Caco-2 (cell line): ENCODE measurements at regions not wholly inside any gene's neighbourhood (a gene's known extent, or its start where the extent isn't known, plus 50 kb on each side); places are given as distances from the start of the nearest gene placed in this dataset.

Source experiments
- BruUV-seq: library from RNA; stranded (reverse); fragments of 400-500 nt; replicated peaks from 2 replicates; lab custom pipeline; 2021; lab: Mats Ljungman, UMichigan
- CTCF ChIA-PET: fragments of 300-600 bp; sonication (Branson Sonifier 250); formaldehyde crosslinking; loops from one replicate; lab custom pipeline; 2022; ENCODE audit warnings: antibody characterized with exemption; lab: Charles Lee
- POLR2A ChIA-PET: fragments of 300-600 bp; sonication (Branson Sonifier 250); formaldehyde crosslinking; loops from one replicate; lab custom pipeline; 2022; ENCODE audit warnings: antibody characterized with exemption; lab: Charles Lee
- DNase-seq, 2 experiments: peaks; one replicate each; pipeline versions ENCODE4 v3.0.0 to v3.0.0-alpha.2; 2020 to 2022
- H3K27me3 ChIP-seq: replicated peaks from 2 replicates; pipeline ENCODE4 v1.6.0; 2011; ENCODE audit warnings: low read length; ENCODE audit not compliant: control insufficient read depth, insufficient read depth
- H3K36me3 ChIP-seq: 2 replicates; pipeline ENCODE4 v1.5.1; 2011; ENCODE audit warnings: low read length; ENCODE audit not compliant: control insufficient read depth, insufficient read depth
- H3K4me1 ChIP-seq: fragments of 250-450 bp; sonication (Bioruptor Pico); 2 replicates; pipeline ENCODE4 v1.5.1; 2020; ENCODE audit warnings: mild to moderate bottlenecking
- H3K4me3 ChIP-seq: 2 replicates; pipeline ENCODE4 v1.5.1; 2011; ENCODE audit warnings: low read depth, mild to moderate bottlenecking, control low read depth, low read length
- H3K9me3 ChIP-seq: fragments of 250-450 bp; sonication (Bioruptor Pico); 2 replicates; pipeline ENCODE4 v1.5.1; 2020; ENCODE audit warnings: mild to moderate bottlenecking, moderate library complexity
- H3K27ac Mint-ChIP-seq: one replicate; pipeline ENCODE4 v1.8.0; 2022; ENCODE audit warnings: mixed read lengths; ENCODE audit not compliant: unreplicated experiment
- H3K27me3 Mint-ChIP-seq: one replicate; pipeline ENCODE4 v1.8.0; 2022; ENCODE audit warnings: mixed read lengths; ENCODE audit not compliant: insufficient read depth, unreplicated experiment
- H3K36me3 Mint-ChIP-seq: one replicate; pipeline ENCODE4 v1.8.0; 2022; ENCODE audit warnings: mild to moderate bottlenecking, mixed read lengths; ENCODE audit not compliant: insufficient read depth, unreplicated experiment
- H3K4me1 Mint-ChIP-seq: one replicate; pipeline ENCODE4 v1.8.0; 2022; ENCODE audit warnings: low read depth, mixed read lengths; ENCODE audit not compliant: unreplicated experiment
- H3K4me3 Mint-ChIP-seq: one replicate; pipeline ENCODE4 v1.8.0; 2022; ENCODE audit warnings: mild to moderate bottlenecking, moderate library complexity, mixed read lengths; ENCODE audit not compliant: unreplicated experiment
- H3K9me3 Mint-ChIP-seq: one replicate; pipeline ENCODE4 v1.8.0; 2022; ENCODE audit warnings: mixed read lengths; ENCODE audit not compliant: unreplicated experiment
- CTCF ChIP-seq, 2 experiments: fragments of 200-600 bp in 1 of 2; IDR thresholded peaks; 1 replicate in 1 of 2; 2 replicates in 1 of 2; pipeline versions ENCODE4 v1.5.1 to v1.8.0; 2011 to 2022; ENCODE audit warnings: antibody characterized with exemption in 1 of 2, control low read depth in 1 of 2, inconsistent platforms in 1 of 2, low read depth in 1 of 2, low read length in 1 of 2, mild to moderate bottlenecking in 1 of 2, moderate library complexity in 1 of 2; ENCODE audit not compliant: insufficient read depth in 1 of 2, severe bottlenecking in 1 of 2, unreplicated experiment in 1 of 2
- intact Hi-C: fragments of 100-400 bp; cut with micrococcal nuclease; formaldehyde crosslinking; loops from one replicate; pipeline ENCODE4 v1.10.0; 2022; ENCODE audit not compliant: unreplicated experiment

- Mint-ChIP-seq H3K27me3 (peaks cover 5% of the 10 kb centered on the region), H3K27ac (no peak overlapping the region), H3K4me1 (no peaks in the 10 kb centered on the region), H3K9me3 (no peaks in the 10 kb centered on the region), H3K4me3 (no peak overlapping the region), H3K36me3 (no peaks in the 10 kb centered on the region)
- no peaks in the 10 kb centered on the region for H3K9me3 ChIP-seq
- no peaks in the 10 kb centered on the region for H3K36me3 ChIP-seq
- no TSS peak for BruUV-seq
- TF ChIP-seq CTCF (IDR thresholded peaks at IDR 0.05; ENCODE audit: insufficient read depth in 1 of 2, low read depth in 1 of 2, low read length in 1 of 2, severe bottlenecking in 1 of 2, unreplicated experiment in 1 of 2) = no peak
- ChIA-PET POLR2A (no interaction called here), CTCF (no interaction called here)
- H3K4me3 ChIP-seq = no peak overlapping the region
- intact Hi-C loops = no loop called here
- no peaks in the 10 kb centered on the region for H3K4me1 ChIP-seq
- DNase-seq = no peak
- H3K27me3 ChIP-seq = no peaks in the 10 kb centered on the region
These were observed 373.4 kb downstream of the SLITRK1 start for GRCh38 chr13:83508771-83509301.

GRCh38 chr13:83503424-83503823 lies 378.9 kb downstream of the SLITRK1 start:
- intact Hi-C loops = no loop called here
- no peak for DNase-seq
- Mint-ChIP-seq H3K4me1 (no peaks in the 10 kb centered on the region), H3K27ac (no peak overlapping the region), H3K27me3 (peaks cover 4% of the 10 kb centered on the region), H3K4me3 (no peak overlapping the region), H3K9me3 (no peaks in the 10 kb centered on the region), H3K36me3 (no peaks in the 10 kb centered on the region)
- ChIA-PET CTCF (no interaction called here), POLR2A (no interaction called here)
- no peak for TF ChIP-seq CTCF (IDR thresholded peaks at IDR 0.05; ENCODE audit: insufficient read depth in 1 of 2, low read depth in 1 of 2, low read length in 1 of 2, severe bottlenecking in 1 of 2, unreplicated experiment in 1 of 2)
- BruUV-seq = no TSS peak
- H3K9me3 ChIP-seq = no peaks in the 10 kb centered on the region
- H3K4me3 ChIP-seq = no peak overlapping the region
- H3K27me3 ChIP-seq = no peaks in the 10 kb centered on the region
- H3K4me1 ChIP-seq = no peaks in the 10 kb centered on the region
- no peaks in the 10 kb centered on the region for H3K36me3 ChIP-seq

GRCh38 chr13:83499286-83499685 lies 383.0 kb downstream of the SLITRK1 start:
- H3K27ac Mint-ChIP-seq = no peak overlapping the region
- no peaks in the 10 kb centered on the region for H3K27me3 ChIP-seq
- no peak for TF ChIP-seq CTCF (IDR thresholded peaks at IDR 0.05; ENCODE audit: insufficient read depth in 1 of 2, low read depth in 1 of 2, low read length in 1 of 2, severe bottlenecking in 1 of 2, unreplicated experiment in 1 of 2)
- H3K27me3 Mint-ChIP-seq = peaks cover 4% of the 10 kb centered on the region
- H3K4me3 Mint-ChIP-seq = no peak overlapping the region
- no peaks in the 10 kb centered on the region for H3K4me1 Mint-ChIP-seq
- no peaks in the 10 kb centered on the region for H3K4me1 ChIP-seq
- DNase-seq = no peak
- H3K36me3 ChIP-seq = no peaks in the 10 kb centered on the region
- CTCF ChIA-PET = no interaction called here
- H3K9me3 ChIP-seq = no peaks in the 10 kb centered on the region
- no peak overlapping the region for H3K4me3 ChIP-seq
- POLR2A ChIA-PET = no interaction called here
- no peaks in the 10 kb centered on the region for H3K9me3 Mint-ChIP-seq
- no peaks in the 10 kb centered on the region for H3K36me3 Mint-ChIP-seq
- BruUV-seq = no TSS peak
- intact Hi-C loops = no loop called here
